ENCODE measurements at regions not wholly inside any gene's neighbourhood (a gene's known extent, or its start where the extent isn't known, plus 50 kb on each side); places are given as distances from the start of the nearest gene placed in this dataset.

DNA sequence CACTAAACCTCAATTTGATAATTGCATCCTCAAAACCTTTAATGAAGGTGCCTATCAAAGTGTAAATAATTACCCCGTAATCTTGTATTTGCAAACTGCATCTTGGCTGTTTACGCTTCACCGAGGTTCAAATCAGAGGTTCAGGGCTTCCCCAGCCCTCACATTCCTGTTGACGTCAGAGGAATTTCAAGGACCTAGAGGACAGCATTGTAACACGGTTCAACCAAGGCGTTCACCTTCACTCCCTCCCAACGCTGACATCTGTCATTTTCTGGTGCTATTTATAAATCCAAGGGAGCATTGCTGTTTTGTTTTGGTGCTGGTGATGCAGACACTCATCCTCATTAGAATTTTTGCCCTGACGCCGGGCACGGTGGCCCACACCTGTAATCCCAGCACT lies 691.6 kb upstream of the RBFOX1 start:
- TF ChIP-seq HDGF (IDR thresholded peaks at IDR 0.05; ENCODE audit: borderline replicate concordance) (no peak), ZNF384 (IDR thresholded peaks at IDR 0.05) (no peak), TARDBP (IDR thresholded peaks at IDR 0.05) (no peak), SP1 (IDR thresholded peaks at IDR 0.05) (no peak), FOXK2 (IDR thresholded peaks at IDR 0.05) (no peak), BHLHE40 (IDR thresholded peaks at IDR 0.05; ENCODE audit: borderline replicate concordance) (no peak), FOXM1 (IDR thresholded peaks at IDR 0.05; ENCODE audit: borderline replicate concordance) (no peak)
